ENCODE measurements at regions not wholly inside any gene's neighbourhood (a gene's known extent, or its start where the extent isn't known, plus 50 kb on each side); places are given as distances from the start of the nearest gene placed in this dataset.

DNA sequence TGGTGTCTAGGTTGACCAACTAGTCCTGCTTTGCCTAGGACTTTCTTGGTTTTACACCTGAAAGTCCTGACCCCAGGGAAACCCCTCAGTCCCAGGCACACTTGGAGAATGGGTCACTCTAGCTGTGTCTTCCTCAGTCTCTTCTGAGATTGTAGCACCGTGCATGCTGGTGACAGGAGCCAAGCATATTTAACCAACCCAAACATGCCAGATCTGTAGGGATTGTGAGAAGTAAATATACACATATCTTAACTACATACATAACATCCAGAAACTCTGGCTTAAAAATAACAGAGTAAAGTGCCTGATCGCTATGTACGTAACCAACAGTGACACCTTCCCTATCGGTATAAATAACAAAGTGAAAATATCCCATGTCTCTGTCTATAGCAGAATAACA is 158.1 kb downstream of the HAPSTR1 start:
- DNase-seq (ENCODE audit: low read depth in 2 of 2): no peak

- DNase-seq (ENCODE audit: low read depth in 2 of 2): no peak
These were observed 159.6 kb downstream of the HAPSTR1 start for GRCh38 chr16:9251026-9251425.

GRCh38 chr16:9254863-9255262 is 163.4 kb downstream of the HAPSTR1 start:
- DNase-seq (ENCODE audit: low read depth in 2 of 2): no peak

GRCh38 chr16:9256196-9256595 is 164.8 kb downstream of the HAPSTR1 start:
- peak; percentile 8 to 17 for DNase-seq (ENCODE audit: low read depth in 2 of 2)

DNA sequence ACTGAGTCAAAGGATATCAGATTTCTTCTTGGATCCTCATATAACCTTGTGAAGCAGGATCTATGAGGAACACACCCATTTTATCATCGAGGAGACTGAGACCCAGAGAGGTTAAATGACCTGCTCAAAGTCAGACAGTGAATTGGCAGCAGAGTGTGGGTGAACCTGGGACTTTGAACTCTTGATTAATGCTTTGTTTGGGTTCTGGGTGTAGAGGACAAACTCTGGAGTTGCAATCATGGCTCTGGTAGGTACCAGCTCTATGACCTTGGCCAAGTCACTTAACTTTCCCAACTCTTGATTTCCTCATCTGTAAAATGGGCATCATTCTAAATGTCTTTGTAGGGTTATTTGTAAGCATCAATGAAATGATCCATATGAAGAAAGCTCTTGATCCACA is 166.4 kb downstream of the HAPSTR1 start:
- DNase-seq (ENCODE audit: low read depth in 2 of 2): no peak

- DNase-seq (ENCODE audit: low read depth in 2 of 2): no peak
These were observed 167.1 kb downstream of the HAPSTR1 start for GRCh38 chr16:9258423-9259051.

DNA sequence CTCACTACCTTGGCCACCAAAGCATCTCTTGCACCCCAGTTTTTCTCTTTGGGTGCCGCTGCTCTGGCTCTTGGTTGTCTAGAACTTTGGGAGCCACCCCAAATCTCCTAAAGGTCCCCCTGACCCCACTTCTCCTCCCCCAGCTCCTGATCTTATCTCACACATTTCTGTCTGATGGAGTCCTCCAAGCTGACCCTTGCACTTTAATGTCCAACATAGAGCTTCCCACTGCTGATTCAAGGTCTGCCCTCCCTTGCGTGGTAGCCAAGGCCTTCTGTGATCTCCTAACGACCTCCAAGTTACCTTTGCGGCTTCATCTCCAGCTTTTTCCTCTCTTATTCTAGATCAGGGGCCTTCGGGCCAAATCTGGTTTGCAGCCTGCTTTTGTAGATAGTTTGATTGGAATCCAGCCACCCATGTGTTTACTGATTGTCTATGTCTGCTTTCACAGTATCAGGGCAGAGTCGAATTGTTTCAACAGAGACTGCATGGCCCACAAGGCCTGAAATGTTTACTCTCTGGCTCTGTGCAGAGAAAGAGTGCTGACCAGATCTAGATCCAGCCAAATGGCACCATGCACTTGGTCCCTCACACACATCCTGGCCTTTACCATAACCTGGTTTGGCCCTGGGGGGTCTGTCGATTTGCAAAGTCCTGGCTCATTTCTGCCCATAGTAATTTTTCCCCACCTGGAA is 168.6 kb downstream of the HAPSTR1 start:
- DNase-seq (ENCODE audit: low read depth in 2 of 2): no peak

DNA sequence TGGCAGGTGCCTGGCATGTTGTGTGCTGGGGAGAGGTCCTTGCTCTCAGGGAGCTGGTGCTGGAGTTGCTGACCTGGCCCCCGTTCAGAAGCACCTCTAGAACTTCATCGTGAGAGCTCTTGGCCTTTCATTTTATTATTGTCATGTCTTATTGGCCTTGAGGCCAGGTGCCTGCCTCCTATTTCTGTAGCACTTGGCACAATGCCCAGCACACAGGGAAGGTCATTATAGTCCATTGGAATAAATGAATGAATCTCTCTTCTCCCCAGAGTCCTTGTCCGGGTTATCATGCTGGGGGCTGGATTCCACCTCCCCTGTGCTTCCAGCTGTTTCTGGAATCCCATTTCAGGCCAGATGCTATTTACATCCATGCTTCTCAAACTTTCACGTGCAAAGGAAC is 169.2 kb downstream of the HAPSTR1 start:
- DNase-seq (ENCODE audit: low read depth in 2 of 2): no peak

DNA sequence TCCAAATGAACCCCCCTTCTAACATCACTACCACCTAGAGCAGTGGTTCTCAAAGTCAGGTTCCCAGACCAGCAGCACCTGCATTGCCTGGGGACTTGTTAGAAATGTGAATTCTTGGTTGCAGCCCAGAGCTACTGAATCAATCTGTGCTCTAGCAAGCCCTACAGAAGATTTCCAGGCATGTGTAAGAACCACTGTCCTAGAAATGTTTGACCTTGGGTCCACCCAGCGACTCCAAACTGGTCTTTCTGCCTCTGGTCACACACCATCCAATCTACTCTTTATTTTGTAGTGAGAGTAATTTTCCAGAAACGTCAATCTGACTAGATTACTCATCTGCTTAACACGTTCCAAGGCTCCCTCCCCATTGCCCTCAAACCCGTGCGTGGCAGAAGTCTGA is 169.9 kb downstream of the HAPSTR1 start:
- no peak for DNase-seq (ENCODE audit: low read depth in 2 of 2)

DNA sequence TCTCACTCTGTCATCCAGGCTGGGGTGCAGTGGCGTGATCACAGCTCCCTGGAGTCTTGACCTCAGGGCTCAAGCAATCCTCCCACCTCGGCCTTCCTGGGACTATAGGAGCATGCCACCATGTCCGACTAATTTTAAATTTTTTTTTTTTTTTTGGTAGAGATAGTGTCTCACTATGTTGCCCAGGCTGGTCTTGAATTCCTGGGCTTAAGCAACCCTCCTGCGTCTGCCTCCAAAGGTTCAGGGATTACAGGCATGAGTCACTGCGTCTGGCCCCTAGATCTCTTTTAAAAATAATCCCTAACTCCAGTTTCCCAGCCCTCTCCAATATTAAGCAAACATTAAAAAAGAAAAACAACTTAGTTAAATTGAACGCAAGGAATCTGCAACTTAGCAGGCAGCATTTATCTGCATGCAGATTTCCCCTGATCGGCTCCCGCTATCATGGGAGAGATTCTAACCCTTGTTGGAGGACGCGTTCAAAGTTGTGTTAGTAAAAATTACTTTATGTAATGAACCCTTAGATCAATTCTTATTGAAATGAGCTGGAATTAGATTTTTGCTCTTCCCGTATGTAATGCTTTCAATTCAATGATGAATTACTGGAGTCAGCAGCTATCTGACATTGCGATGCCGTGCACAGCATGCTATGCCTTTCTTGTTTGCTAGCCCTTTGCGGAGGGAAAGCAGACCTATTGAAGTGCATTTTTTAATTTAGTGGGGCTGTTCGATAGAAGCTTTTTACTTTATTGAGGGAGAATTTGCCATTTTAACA is 171.7 kb downstream of the HAPSTR1 start:
- DNase-seq (ENCODE audit: low read depth in 2 of 2): no peak

DNA sequence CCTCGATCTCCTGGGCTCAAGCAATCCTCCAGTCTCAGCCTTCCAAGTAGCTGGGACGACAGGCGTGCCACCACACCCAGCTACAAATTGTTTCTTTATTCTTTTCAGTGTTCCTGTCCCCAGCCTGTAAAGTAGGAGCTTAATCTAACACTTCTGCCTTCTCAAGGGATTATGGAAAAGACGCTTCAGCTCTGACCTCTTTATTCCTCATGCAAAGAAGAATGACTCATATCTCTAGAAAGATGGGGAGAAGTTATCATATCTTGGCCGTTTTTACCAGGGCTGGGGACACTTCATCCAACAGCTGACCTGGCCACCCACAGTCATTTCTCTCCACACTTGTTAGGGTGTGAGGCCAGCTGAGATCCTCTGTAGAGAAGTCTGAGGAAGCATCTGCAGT is 172.6 kb downstream of the HAPSTR1 start:
- no peak for DNase-seq (ENCODE audit: low read depth in 2 of 2)

GRCh38 chr16:9268446-9268845 is 177.0 kb downstream of the HAPSTR1 start:
- no peak for DNase-seq (ENCODE audit: low read depth in 2 of 2)

DNA sequence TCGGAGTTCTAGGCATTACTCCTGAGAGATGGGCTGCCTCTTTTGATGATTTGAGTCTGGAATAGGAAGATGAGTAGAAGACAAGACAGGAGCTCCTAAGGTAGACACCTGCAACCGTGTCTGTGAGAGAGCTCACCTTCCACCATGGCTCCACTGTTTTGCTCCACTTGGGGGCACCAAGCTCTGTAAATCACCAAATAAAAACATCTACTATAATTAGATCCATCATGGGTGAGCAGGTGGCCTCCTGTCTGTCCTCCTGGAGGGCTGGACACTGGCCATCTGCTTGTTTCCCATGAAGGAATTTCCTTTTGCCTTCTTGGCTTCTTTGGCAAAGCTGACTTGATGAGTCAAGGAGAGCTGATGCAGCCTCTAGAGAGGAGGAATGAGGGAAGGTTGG is 179.0 kb downstream of the HAPSTR1 start:
- DNase-seq (ENCODE audit: low read depth in 2 of 2): no peak

DNA sequence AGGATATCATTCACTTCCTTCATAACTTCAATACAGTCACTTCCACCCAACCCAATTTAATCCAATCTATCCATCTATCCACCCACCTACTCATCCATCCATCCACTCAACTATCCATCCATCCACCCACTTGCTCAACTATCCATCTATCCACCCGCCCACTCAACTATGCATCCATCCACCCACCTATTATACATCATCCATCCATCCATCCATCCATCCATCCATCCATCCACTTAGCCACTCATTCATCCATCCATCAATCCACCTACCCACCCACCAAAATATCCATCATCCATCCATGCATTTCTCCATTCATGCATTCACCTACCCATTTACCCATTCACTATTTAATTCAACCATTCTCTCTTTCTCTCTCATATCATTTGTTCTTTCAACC is 179.5 kb downstream of the HAPSTR1 start:
- no peak for DNase-seq (ENCODE audit: low read depth in 2 of 2)

DNA sequence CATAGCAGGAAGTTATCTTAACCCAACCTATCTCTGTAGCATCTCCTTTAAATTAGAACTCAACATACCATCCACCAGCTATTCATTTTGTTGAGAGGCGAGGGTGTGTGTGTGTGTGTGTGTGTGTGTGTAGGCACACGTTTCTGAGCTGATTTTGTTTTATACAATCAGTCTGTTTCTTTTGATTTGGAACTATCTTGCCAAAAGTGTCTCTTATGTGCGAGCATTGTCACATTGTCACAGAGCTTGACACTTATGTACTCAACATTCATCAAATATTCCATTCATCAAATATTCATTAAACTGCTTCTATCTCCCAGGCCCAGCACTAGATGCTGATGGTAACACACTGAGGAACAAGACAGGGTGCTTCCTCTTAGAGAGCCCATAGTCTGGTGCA is 180.4 kb downstream of the HAPSTR1 start:
- DNase-seq (ENCODE audit: low read depth in 2 of 2): no peak

- peak in 1 of 2 donors; percentile 1 for DNase-seq (ENCODE audit: low read depth in 2 of 2)
These were observed 183.9 kb downstream of the HAPSTR1 start for GRCh38 chr16:9275377-9275776.

GRCh38 chr16:9275816-9276354 is 184.4 kb downstream of the HAPSTR1 start:
- DNase-seq (ENCODE audit: low read depth in 2 of 2): no peak

- DNase-seq (ENCODE audit: low read depth in 2 of 2): no peak
These were observed 188.0 kb downstream of the HAPSTR1 start for GRCh38 chr16:9279291-9280068.

- no peak for DNase-seq (ENCODE audit: low read depth in 2 of 2)
These were observed 188.6 kb downstream of the HAPSTR1 start for GRCh38 chr16:9280069-9280466.

GRCh38 chr16:9286930-9287329 is 195.5 kb downstream of the HAPSTR1 start:
- no peak for DNase-seq (ENCODE audit: low read depth in 2 of 2)

DNA sequence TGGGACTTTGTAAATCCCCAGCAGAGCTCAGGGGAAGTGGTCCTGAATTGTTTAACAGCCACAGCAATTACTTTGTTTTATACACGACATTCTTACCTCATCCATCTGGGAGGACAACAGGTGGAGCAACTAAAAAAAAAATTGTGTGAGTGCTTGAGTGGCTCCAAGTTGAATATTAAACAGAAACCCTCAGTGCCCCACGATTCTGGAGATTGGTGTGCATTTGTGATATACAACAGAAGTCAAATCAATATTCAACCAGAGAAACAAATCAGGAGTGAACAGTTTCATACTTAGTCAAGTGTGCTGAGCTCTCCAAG is 204.8 kb downstream of the HAPSTR1 start:
- DNase-seq (ENCODE audit: low read depth in 2 of 2): no peak

Data from stimulated activated CD4-positive, alpha-beta T cell treated with anti-CD3 and anti-CD28 coated beads, Interleukin-15, amount 100 ng/mL, for 48 hours (primary cell).